Calu3 (cell line): ENCODE measurements at regions not wholly inside any gene's neighbourhood (a gene's known extent, or its start where the extent isn't known, plus 50 kb on each side); places are given as distances from the start of the nearest gene placed in this dataset.

Source experiments
- BruUV-seq: library from RNA; stranded (reverse); fragments of 400-500 nt; replicated peaks from 2 replicates; lab custom pipeline; 2021; lab: Mats Ljungman, UMichigan
- CTCF ChIA-PET: fragments of 300-600 bp; sonication (Branson Sonifier 250); formaldehyde crosslinking; loops from one replicate; lab custom pipeline; 2022; ENCODE audit warnings: antibody characterized with exemption; lab: Charles Lee
- DNase-seq: peaks from one replicate; pipeline ENCODE4 v3.0.0; 2022
- H3K27ac Mint-ChIP-seq: one replicate; pipeline ENCODE4 v1.8.0; 2022; ENCODE audit warnings: mixed read lengths; ENCODE audit not compliant: unreplicated experiment
- H3K27me3 Mint-ChIP-seq: one replicate; pipeline ENCODE4 v1.8.0; 2022; ENCODE audit warnings: mixed read lengths; ENCODE audit not compliant: unreplicated experiment
- H3K36me3 Mint-ChIP-seq: one replicate; pipeline ENCODE4 v1.8.0; 2022; ENCODE audit warnings: mild to moderate bottlenecking, moderate library complexity, mixed read lengths; ENCODE audit not compliant: insufficient read depth, unreplicated experiment
- H3K4me1 Mint-ChIP-seq: one replicate; pipeline ENCODE4 v1.8.0; 2022; ENCODE audit warnings: mild to moderate bottlenecking, low read depth, mixed read lengths; ENCODE audit not compliant: unreplicated experiment
- H3K4me3 Mint-ChIP-seq: one replicate; pipeline ENCODE4 v1.8.0; 2022; ENCODE audit warnings: mild to moderate bottlenecking, low read depth, moderate library complexity, mixed read lengths; ENCODE audit not compliant: unreplicated experiment
- H3K9me3 Mint-ChIP-seq: one replicate; pipeline ENCODE4 v1.8.0; 2022; ENCODE audit warnings: low read depth, mixed read lengths; ENCODE audit not compliant: unreplicated experiment
- CTCF ChIP-seq: fragments of 200-600 bp; IDR thresholded peaks from one replicate; pipeline ENCODE4 v1.8.0; 2022; ENCODE audit warnings: antibody characterized with exemption; ENCODE audit not compliant: unreplicated experiment
- intact Hi-C: fragments of 100-400 bp; cut with micrococcal nuclease; formaldehyde crosslinking; loops from one replicate; pipeline ENCODE4 v1.10.0; 2022; ENCODE audit not compliant: unreplicated experiment

- peaks cover 12% of the 10 kb centered on the region for H3K4me1 Mint-ChIP-seq
- no peak overlapping the region for H3K27ac Mint-ChIP-seq
- H3K9me3 Mint-ChIP-seq = no peaks in the 10 kb centered on the region
- no peak overlapping the region for H3K4me3 Mint-ChIP-seq
- no peak for TF ChIP-seq CTCF
- CTCF ChIA-PET = no interaction called here
- no peak for DNase-seq
- BruUV-seq = no TSS peak
- peaks cover 30% of the 10 kb centered on the region for H3K27me3 Mint-ChIP-seq
- no peaks in the 10 kb centered on the region for H3K36me3 Mint-ChIP-seq
- intact Hi-C loops = no loop called here
Observed at GRCh38 chr14:61885203-61885961, 123.2 kb downstream of the SNAPC1 start.

- H3K4me1 Mint-ChIP-seq = peaks cover 12% of the 10 kb centered on the region
- BruUV-seq = no TSS peak
- H3K9me3 Mint-ChIP-seq = no peaks in the 10 kb centered on the region
- CTCF ChIA-PET = interaction anchor here (0.6 kb wide), 1 partner anchor 227 kb away, joined by 7 read pairs; no protein-coding TSS in a partner anchor
- no peak overlapping the region for H3K27ac Mint-ChIP-seq
- TF ChIP-seq CTCF = no peak
- peaks cover 37% of the 10 kb centered on the region for H3K27me3 Mint-ChIP-seq
- no peaks in the 10 kb centered on the region for H3K36me3 Mint-ChIP-seq
- H3K4me3 Mint-ChIP-seq = no peak overlapping the region
- intact Hi-C loops = no loop called here
- no peak for DNase-seq
Observed at GRCh38 chr14:61887628-61888027, 125.4 kb downstream of the SNAPC1 start.

DNA sequence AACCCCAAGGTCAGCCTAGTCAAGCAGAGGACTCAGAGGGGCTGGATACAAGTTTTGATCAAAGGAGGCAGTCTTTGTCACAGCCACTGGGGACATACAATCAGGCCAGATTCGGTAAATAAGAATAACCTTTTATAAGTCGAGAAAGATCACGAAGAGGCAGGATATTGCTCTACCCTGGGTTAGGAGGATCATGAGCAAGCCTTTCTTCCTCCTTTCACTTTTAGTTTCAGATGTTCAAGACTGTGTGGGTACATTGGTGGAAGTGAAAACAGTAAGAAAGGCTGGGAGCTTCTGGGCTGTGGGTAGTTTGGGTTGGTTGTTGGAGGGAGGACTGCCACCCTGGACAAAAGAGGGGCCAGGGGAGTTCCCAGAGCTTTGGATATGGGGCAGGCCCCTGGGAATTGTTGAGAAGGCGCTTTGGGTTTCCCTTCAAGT, 127.7 kb downstream of the SNAPC1 start:
- Mint-ChIP-seq H3K36me3 (no peaks in the 10 kb centered on the region), H3K27ac (no peak overlapping the region), H3K4me1 (peaks cover 11% of the 10 kb centered on the region), H3K27me3 (peaks cover 46% of the 10 kb centered on the region), H3K4me3 (no peak overlapping the region), H3K9me3 (no peaks in the 10 kb centered on the region)
- BruUV-seq = no TSS peak
- CTCF ChIA-PET = no interaction called here
- no peak for TF ChIP-seq CTCF
- intact Hi-C loops = no loop called here
- no peak for DNase-seq

- Mint-ChIP-seq H3K9me3 (no peaks in the 10 kb centered on the region), H3K36me3 (no peaks in the 10 kb centered on the region), H3K4me1 (peaks cover 6% of the 10 kb centered on the region), H3K27me3 (peaks cover 46% of the 10 kb centered on the region), H3K27ac (no peak overlapping the region), H3K4me3 (no peak overlapping the region)
- no TSS peak for BruUV-seq
- CTCF ChIA-PET = no interaction called here
- DNase-seq = no peak
- intact Hi-C loops = no loop called here
- TF ChIP-seq CTCF = no peak
Observed at GRCh38 chr14:61891170-61891569, 128.9 kb downstream of the SNAPC1 start.
